K562 (cell line): ENCODE measurements at regions not wholly inside any gene's neighbourhood (a gene's known extent, or its start where the extent isn't known, plus 50 kb on each side); places are given as distances from the start of the nearest gene placed in this dataset.

Source experiments
- COPS2 ChIP-seq: fragments of 450-650 bp; conservative IDR thresholded peaks from 2 replicates; pipeline ENCODE4 v1.6.1; 2016; ENCODE audit warnings: mild to moderate bottlenecking, moderate library complexity
- CXXC5 ChIP-seq: fragments of 250-450 bp; sonication (Bioruptor Pico); IDR thresholded peaks from 2 replicates; pipeline ENCODE4 v1.8.0; 2022; ENCODE audit warnings: inconsistent platforms, mild to moderate bottlenecking, moderate library complexity
- DACH1 ChIP-seq: fragments of 450-650 bp; IDR thresholded peaks from 2 replicates; pipeline ENCODE4 v1.6.1; 2018; ENCODE audit not compliant: partially characterized antibody
- FOXM1 ChIP-seq, 2 experiments: fragments of 450-650 bp in 1 of 2; sonication (generic) in 1 of 2; formaldehyde crosslinking in 1 of 2; IDR thresholded peaks; 2 replicates each; pipeline versions ENCODE4 v1.6.1 to v1.9.0; 2017 to 2022; ENCODE audit warnings: low read depth in 2 of 2, mild to moderate bottlenecking in 2 of 2, missing genetic modification reagents in 1 of 2, moderate library complexity in 1 of 2
- GTF2B ChIP-seq: IDR thresholded peaks from 2 replicates; pipeline ENCODE4 v1.6.1; 2011; ENCODE audit not compliant: insufficient read length; ENCODE audit errors: extremely low read depth
- JUND ChIP-seq, 2 experiments: IDR thresholded peaks; 2 replicates in 1 of 2; 3 replicates in 1 of 2; pipeline ENCODE4 v1.6.1; 2011; ENCODE audit warnings: borderline replicate concordance in 2 of 2, low read depth in 2 of 2, low read length in 2 of 2, improper control_type of control experiment in 1 of 2, missing biosample characterization in 1 of 2, missing genetic modification characterization in 1 of 2, missing genetic modification reagents in 1 of 2
- KDM5B ChIP-seq: fragments of 200-600 bp; sonication (generic); IDR thresholded peaks from 2 replicates; pipeline ENCODE4 v1.6.1; 2012; ENCODE audit warnings: low read depth, mild to moderate bottlenecking, moderate library complexity, low read length, control low read depth, inconsistent platforms; ENCODE audit not compliant: insufficient replicate concordance
- MTA1 ChIP-seq: fragments of 450-650 bp; IDR thresholded peaks from 2 replicates; pipeline ENCODE4 v1.6.1; 2017; ENCODE audit warnings: borderline replicate concordance
- NCOA6 ChIP-seq: fragments of 450-650 bp; IDR thresholded peaks from 2 replicates; pipeline ENCODE4 v1.6.1; 2017; ENCODE audit warnings: mild to moderate bottlenecking
- NFYB ChIP-seq: IDR thresholded peaks from 2 replicates; pipeline ENCODE4 v1.6.1; 2011; ENCODE audit warnings: mild to moderate bottlenecking, moderate library complexity; ENCODE audit not compliant: insufficient read length; ENCODE audit errors: extremely low read depth
- SIN3B ChIP-seq: fragments of 450-650 bp; IDR thresholded peaks from 2 replicates; pipeline ENCODE4 v1.6.1; 2017; ENCODE audit warnings: low read depth, mild to moderate bottlenecking, moderate library complexity
- TARDBP ChIP-seq: fragments of 450-650 bp; IDR thresholded peaks from 2 replicates; pipeline ENCODE4 v1.6.1; 2016
- ZNF143 ChIP-seq: sonication (generic); formaldehyde crosslinking; IDR thresholded peaks from 2 replicates; pipeline ENCODE4 v1.9.0; 2022; ENCODE audit warnings: mild to moderate bottlenecking, missing genetic modification reagents
- ZNF263 ChIP-seq: sonication (generic); formaldehyde crosslinking; IDR thresholded peaks from 2 replicates; pipeline ENCODE4 v1.8.0; 2022; ENCODE audit warnings: mild to moderate bottlenecking, missing genetic modification reagents, borderline replicate concordance
- ZNF282 ChIP-seq: sonication (generic); formaldehyde crosslinking; IDR thresholded peaks from 2 replicates; pipeline ENCODE4 v1.8.1; 2023; ENCODE audit warnings: missing genetic modification reagents
- ZNF407 ChIP-seq: fragments of 450-650 bp; IDR thresholded peaks from 2 replicates; pipeline ENCODE4 v1.6.1; 2016; ENCODE audit warnings: low read depth
- ZNF445 ChIP-seq: fragments of 250-450 bp; sonication (Bioruptor Pico); IDR thresholded peaks from 2 replicates; pipeline ENCODE4 v1.4.0; 2020; ENCODE audit warnings: low read depth, mild to moderate bottlenecking, moderate library complexity
- ZNF778 ChIP-seq: fragments of 450-650 bp; formaldehyde crosslinking; IDR thresholded peaks from 2 replicates; pipeline ENCODE4 v1.4.0; 2020; ENCODE audit warnings: mild to moderate bottlenecking, moderate library complexity

- TF ChIP-seq FOXM1 (IDR thresholded peaks at IDR 0.05; ENCODE audit: low read depth) = peak; percentile 95
- no peak for TF ChIP-seq FOXM1 (CRISPR knock-in tag; IDR thresholded peaks at IDR 0.05; ENCODE audit: low read depth)
- no peak for TF ChIP-seq DACH1
- TF ChIP-seq JUND (IDR thresholded peaks at IDR 0.05; ENCODE audit: borderline replicate concordance, low read depth, low read length) = peak; percentile 58
- peak; percentile 68; the same call in 2 of the 3 replicates for TF ChIP-seq JUND (tag; IDR thresholded peaks at IDR 0.05; ENCODE audit: borderline replicate concordance, low read depth, low read length)
- no peak for TF ChIP-seq GTF2B
- no peak for TF ChIP-seq NCOA6
- no peak for TF ChIP-seq ZNF263
- TF ChIP-seq TARDBP = no peak
- TF ChIP-seq MTA1 = no peak; the same call in 1 of the 2 replicates
- TF ChIP-seq ZNF778 (CRISPR knock-in tag) = no peak
- TF ChIP-seq NFYB = no peak
- TF ChIP-seq ZNF282 = no peak
- no peak for TF ChIP-seq ZNF445
- TF ChIP-seq KDM5B = peak; percentile 26
- no peak for TF ChIP-seq ZNF407
- TF ChIP-seq ZNF143 = no peak
- peak; percentile 60 for TF ChIP-seq CXXC5 (CRISPR knock-in tag)
- no peak for TF ChIP-seq SIN3B
- TF ChIP-seq COPS2 = no peak
These were observed 268.4 kb downstream of the METTL4 start (continued) for GRCh38 chr18:2302628-2303516.
